ENCODE measurements at regions not wholly inside any gene's neighbourhood (a gene's known extent, or its start where the extent isn't known, plus 50 kb on each side); places are given as distances from the start of the nearest gene placed in this dataset.

DNA sequence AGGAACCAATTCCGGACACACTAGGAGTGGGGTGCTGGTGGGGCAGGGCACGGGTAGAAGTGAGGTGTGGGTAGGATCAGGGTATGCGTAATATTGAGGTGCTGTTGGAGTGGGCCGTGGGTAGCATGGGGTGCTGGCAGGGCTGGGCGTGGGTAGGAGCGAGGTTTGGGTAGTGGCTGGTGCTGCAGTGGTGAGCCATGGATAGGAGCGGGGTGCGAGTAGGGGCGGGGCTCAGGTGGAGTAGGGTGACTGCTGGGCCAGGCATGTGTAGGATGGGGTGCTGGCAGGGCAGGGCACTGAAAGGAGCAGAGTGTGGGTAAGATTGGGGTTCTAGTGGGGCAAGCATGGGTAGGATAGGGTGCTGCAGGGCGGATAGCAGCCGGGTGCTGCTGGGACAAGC lies 114.2 kb upstream of the DUSP22 start:
- TF ChIP-seq CTCF (conservative IDR thresholded peaks at IDR 0.05) (no peak), ZFX (IDR thresholded peaks at IDR 0.05) (no peak)

Measured in C4-2B (cell line).